Dedifferentiated amniotic fluid mesenchymal stem cell (primary cell): ENCODE measurements at regions not wholly inside any gene's neighbourhood (a gene's known extent, or its start where the extent isn't known, plus 50 kb on each side); places are given as distances from the start of the nearest gene placed in this dataset.
"Not testable (repeated sequence)": the region's sequence is repeated elsewhere in the genome, so short reads cannot be mapped to it uniquely, and the experiment has no call there.

Source experiments
- DNase-seq: peaks from one replicate; pipeline ENCODE4 v3.0.0-alpha.2; 2016; ENCODE audit errors: extremely low spot score

- DNase-seq, result no peak
These were observed 50.1 kb upstream of the SIRPA start for GRCh38 chr20:1845163-1845523.

DNA sequence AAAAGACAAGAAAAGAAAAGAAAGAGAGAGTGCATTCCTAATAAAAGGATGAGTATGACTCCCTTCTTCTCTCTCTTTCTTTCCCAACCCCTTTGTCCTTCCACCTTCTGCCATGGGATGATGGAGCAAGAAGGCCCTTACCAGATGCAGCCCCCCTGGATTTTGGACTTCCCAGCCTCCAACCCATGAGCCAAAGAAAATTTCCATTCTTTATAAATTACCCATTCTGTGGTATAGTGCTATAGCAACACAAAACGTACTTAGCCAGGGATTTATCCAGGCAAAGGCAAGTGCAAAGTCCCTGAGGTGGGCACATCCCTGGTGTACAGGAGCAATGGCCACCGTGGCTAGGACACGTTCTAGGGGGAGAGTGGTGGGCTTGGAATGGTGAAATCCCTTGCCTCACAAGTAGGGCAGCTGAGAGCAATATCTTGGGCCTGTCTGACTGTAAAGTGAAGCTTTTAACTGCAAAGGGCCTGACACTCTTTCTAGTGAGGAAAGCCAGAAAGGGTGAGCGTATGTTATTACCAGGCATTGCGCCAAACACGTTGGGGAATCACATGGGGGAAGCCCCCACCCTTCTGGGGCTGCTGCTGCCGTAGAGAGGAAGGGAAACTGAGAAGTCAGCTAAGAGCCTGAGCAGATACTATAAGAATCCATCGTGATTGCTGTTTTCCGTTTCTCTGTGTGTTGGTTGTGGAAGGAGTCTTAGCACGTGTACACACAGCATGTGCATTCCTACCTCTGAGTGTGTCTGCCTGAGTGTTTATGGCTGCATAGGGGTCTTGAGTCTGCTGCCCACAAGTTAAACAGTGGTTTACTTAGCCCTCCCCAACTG is 50.7 kb upstream of the SIRPA start:
- DNase-seq, result no peak

GRCh38 chr20:1842281-1842680 is 52.9 kb upstream of the SIRPA start:
- DNase-seq, result no peak

DNA sequence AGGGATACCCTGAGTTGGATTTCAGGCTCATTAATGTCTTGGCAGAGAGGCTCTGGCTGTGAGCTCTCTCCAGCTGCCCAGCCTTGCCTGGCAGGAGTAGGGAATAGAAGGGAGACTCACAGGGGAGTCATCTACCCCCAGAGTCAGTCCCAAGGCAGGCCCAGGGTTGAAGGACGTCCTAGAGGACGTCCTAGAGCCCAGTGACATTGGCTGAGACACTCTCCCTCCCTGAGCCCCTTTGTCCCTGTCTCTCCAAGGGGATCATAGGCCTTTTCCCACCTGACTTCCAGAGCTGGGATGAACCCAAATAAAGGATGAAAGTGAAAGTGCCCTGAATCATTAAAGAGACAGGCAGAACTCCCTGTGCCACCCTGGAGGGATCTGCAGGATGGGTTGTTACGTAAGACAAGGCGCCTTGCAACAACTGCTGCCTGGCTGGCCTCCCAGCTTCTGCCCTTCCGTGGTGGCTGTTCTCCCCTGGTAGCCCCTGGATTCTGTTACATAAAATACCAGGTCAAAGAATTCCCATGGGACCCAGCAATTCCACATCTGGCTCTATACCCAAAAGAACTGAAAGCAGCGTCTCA is 53.6 kb upstream of the SIRPA start:
- DNase-seq, result no peak

GRCh38 chr20:1840817-1841553 is 54.2 kb upstream of the SIRPA start:
- DNase-seq, result no peak

GRCh38 chr20:1839376-1840317 is 55.6 kb upstream of the SIRPA start:
- DNase-seq, result not testable (repeated sequence)

GRCh38 chr20:1838556-1839279 is 56.5 kb upstream of the SIRPA start:
- no peak for DNase-seq

- no peak for DNase-seq
These were observed 59.8 kb upstream of the SIRPA start for GRCh38 chr20:1835186-1836035.

- DNase-seq, result no peak
These were observed 61.2 kb upstream of the SIRPA start for GRCh38 chr20:1833728-1834726.

DNA sequence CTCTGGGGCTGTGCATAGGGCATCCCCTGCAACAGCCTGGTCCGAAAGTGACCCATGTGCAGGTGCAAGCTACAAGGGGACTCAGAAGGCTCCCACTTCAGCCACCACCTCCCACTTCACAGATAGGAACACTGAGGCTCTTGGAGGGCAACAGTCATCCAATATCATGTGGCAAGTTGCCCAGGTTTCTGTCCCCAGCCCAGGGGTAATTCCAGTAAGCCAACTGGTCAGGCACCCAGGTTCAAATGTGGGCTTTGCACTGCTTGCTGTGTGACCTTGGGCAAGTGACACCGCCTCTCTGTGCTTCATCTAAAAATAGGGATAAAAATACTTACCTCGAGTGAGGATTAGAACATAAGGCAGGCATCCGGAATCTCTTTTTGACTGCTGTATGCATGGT is 62.0 kb upstream of the SIRPA start:
- DNase-seq, result no peak

- no peak for DNase-seq
These were observed 62.6 kb upstream of the SIRPA start for GRCh38 chr20:1832634-1833033.

DNA sequence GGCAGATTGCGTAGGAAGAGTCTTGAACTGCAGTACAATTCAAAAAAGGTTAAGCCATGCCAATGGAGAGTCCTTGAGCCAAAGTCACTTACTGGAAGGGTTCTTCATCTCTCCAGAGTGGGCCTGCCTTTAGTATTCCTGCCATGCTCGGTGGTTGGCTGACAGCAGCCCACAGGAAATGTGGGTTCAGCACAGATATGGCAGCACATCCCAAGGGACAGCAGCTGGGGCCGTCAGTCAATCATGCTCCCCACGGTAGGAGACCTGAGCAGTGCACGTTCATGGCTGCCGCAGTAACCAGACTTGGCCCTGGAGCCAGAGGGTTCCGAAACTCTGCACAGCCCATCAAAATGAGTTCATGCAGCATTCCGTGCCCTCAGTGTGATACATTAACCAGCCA is 63.6 kb upstream of the SIRPA start:
- DNase-seq, result no peak

DNA sequence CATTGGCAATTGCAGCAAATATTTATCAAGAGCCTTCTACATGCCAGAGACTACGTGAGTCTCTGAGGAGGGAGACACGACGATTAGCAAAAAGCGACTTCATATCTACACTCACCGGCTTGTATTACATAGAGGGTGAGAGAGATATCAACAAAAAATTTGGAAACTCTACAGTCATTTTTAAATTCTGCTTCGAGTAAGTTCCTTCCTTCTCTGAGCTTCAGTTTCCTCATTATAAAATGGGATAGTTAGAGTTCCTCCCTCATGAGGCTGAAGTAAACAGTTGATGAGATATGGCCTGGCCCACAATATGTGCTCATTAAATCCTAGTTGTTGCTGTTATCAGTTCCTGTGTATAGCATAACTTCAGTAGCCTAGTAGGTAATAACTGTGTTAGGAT is 64.1 kb upstream of the SIRPA start:
- DNase-seq, result no peak

DNA sequence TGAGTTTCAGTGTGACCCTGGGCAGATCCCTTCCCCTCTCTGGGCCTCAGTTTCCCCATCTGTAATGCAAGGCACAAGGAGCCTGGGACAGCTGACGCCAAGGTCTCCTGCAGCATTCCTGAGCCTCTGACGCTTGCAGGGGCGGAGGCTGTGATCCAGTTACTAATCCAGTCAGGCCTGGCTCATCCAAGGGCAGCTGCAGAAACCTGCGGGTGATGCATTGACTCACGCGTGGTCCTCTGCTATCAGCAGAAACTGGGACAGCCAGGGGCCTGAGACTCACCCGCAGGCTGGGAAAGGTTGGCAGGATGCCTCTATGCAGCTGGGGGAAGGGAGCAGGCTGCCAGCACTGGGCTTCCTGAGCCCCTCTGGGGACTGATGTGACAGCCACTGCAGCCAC is 65.0 kb upstream of the SIRPA start:
- DNase-seq, result peak; percentile 79

DNA sequence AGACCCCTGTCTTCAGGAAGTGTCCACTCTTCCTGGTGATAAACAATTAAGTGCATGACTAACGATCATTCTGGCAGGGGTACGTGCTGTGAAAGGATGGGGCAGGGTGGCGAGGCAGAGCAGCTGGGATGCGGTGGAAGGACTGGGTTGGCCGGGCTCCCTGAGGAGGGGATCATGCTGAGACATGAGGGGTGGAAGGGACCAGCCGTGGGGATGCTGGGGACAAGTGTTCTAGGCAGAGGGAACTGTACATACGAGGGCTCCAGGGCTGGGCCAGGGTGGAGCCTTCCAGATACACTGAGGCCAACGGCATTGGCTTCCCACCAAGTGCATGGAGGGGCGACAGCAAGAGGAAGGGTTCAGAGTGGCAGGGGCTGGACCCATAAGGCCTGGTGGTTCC is 65.7 kb upstream of the SIRPA start:
- no peak for DNase-seq

- no peak for DNase-seq
These were observed 66.4 kb upstream of the SIRPA start for GRCh38 chr20:1828786-1829131.

DNA sequence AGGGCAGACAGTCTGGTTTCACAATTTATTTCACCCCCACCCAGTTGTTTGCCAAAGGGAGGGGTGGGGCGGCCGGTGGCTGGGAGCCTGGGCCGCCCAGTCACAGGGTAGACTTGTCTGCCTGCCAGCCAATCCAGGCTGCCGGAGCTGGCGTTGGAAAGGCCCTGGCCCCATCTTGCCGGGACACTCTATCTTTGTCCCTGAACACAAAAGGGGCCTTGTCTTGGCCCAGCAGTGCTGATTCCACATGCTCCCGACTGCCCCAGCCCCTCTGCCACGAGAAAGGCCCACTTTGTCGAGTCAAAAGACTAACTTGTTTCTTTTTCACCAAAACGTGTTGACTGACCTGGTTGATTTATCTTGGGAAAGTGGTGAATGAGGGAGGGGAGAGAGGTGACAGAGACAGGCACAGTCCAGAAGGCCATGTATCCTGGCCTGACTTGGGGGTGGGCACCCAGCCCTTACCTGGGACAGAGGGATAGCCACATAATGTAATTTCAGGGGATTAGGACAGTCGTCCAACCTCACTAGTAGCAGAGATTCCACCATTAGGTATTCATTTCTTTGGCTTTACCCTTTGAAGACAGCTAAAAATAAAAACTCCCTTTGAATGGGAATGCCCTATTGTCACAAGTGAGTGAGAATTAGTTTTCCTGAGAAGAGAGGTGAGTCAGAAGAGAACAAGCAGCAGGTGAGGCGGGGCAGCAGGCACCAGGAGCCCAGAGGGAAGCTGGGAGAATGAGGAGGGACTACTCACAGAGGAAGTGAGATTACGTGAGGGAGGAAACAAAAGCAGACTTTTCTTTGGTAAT is 67.0 kb upstream of the SIRPA start:
- no peak for DNase-seq

- DNase-seq, result no peak
These were observed 67.7 kb upstream of the SIRPA start for GRCh38 chr20:1827510-1827973.
